GM19023 (cell line): ENCODE measurements at regions not wholly inside any gene's neighbourhood (a gene's known extent, or its start where the extent isn't known, plus 50 kb on each side); places are given as distances from the start of the nearest gene placed in this dataset.
"Not testable (repeated sequence)": the region's sequence is repeated elsewhere in the genome, so short reads cannot be mapped to it uniquely, and the experiment has no call there.

Experiments
- ATAC-seq: cut with Tn5 transposase; IDR thresholded peaks from one replicate; pipeline ENCODE4 v1.9.1; 2021; ENCODE audit warnings: mild to moderate bottlenecking, moderate library complexity; ENCODE audit not compliant: unreplicated experiment

DNA sequence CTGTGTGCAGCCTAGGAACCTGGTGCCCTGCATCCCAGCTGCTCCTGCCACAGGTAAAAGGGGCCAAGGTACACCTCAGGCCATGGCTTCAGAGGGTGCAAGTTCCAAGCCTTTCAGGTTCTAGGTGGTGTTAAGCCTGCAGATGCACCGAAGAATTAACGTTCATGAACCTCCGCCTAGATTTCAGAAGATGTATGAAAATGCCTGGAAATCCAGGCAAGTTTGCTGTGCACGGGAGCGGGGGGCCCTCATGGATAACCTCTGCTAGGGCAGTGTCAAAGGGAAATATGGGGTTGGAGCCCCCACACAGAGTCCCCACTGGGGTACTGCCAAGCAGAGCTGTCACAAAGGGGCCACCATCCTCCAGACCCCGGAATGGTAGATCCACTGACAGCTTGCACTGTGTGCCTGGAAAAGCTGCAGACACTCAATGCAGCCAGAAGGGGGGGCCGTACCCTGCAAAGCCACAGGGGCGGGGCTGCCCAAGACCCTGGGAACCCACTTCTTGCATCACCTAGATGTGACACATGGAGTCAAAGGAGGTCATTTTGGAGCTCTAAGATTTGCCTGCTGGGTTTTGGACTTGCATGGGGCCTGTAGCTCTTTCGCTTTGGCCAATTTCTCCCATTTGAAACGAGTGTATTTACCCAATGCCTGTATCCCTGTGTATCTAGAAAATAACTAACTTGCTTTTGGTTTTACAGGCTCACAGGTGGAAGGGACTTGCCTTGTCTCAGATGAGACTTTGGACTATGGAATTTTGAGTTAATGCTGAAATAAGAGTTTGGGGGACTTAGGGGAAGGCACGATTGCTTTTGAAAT, 145.2 kb upstream of the C1QTNF3 start:
- not testable (repeated sequence) for ATAC-seq

DNA sequence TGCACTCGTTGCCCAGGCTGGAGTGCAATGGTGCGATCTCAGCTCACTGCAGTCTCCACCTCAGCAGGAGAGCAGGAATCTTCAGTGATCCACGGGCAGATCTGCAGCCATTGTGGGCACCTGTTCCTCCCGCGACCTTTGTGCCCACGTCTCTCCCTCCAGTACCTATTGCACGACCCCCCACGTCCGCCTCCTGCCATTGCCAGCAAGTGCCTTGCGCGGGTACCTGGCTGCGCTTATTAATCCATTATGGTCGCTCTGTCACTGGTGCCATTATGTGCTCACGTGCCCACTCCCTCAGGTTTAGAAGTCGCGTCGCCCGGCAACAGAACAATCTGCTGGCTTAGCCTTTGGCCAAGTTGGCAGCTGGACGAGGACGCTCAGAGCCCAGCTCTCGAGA, 146.2 kb upstream of the C1QTNF3 start:
- not testable (repeated sequence) for ATAC-seq

- not testable (repeated sequence) for ATAC-seq
Measured at GRCh38 chr5:34189752-34190411, 146.9 kb upstream of the C1QTNF3 start.

DNA sequence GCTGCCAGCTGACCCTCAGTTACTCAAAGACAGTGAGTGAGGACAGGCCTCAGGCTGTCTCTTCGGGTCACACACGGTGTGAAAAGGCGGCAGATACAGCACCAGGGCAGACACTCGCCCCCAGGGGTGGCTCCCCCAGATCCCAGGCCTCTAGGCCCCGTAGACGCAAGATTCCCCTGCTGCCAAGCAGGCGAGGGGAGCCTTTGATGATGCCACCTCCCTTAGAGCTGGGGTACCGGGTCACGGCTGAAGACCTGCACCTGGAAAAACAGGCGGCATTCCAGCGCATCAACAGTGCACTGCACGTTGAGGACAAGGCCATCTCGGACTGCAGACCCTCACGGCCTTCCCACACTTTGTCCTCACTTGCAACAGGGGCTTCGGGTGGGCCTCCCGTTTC, 147.5 kb upstream of the C1QTNF3 start:
- not testable (repeated sequence) for ATAC-seq

DNA sequence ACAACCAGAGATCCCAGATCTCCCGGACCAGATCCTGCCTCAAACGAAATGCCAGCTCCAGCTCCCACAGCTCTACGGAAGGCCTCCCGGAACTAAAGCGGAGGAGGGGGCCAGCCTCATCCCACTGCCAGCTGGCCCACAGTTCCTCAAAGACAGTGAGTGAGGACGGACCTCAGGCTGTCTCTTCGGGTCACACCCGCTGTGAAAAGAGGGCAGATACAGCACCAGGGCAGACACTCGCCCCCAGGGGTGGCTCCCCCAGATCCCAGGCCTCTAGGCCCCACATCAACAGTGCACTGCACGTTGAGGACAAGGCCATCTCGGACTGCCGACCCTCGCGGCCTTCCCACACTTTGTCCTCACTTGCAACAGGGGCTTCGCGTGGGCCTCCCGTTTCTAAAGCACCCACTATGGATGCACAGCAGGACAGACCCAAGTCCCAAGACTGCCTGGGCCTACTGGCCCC, 148.3 kb upstream of the C1QTNF3 start:
- ATAC-seq: not testable (repeated sequence)

GRCh38 chr5:34192064-34192922, 149.3 kb upstream of the C1QTNF3 start:
- not testable (repeated sequence) for ATAC-seq

GRCh38 chr5:34192923-34193262, 149.9 kb upstream of the C1QTNF3 start:
- not testable (repeated sequence) for ATAC-seq

DNA sequence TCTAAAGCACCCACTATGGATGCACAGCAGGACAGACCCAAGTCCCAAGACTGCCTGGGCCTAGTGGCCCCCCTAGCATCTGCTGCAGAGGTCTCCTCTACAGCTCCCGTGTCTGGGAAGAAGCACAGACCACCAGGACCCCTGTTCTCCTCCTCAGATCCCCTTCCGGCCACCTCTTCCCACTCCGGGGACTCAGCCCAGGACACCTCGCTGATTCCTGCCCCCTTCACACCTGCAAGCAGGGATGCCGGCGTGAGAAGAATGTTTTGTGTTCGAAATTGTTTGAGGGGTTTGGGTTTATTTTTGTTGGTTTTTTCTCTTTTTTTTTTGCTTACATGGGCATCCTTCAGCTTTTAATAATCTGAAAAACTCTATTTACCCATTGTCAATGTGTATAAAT, 150.3 kb upstream of the C1QTNF3 start:
- ATAC-seq: not testable (repeated sequence)

DNA sequence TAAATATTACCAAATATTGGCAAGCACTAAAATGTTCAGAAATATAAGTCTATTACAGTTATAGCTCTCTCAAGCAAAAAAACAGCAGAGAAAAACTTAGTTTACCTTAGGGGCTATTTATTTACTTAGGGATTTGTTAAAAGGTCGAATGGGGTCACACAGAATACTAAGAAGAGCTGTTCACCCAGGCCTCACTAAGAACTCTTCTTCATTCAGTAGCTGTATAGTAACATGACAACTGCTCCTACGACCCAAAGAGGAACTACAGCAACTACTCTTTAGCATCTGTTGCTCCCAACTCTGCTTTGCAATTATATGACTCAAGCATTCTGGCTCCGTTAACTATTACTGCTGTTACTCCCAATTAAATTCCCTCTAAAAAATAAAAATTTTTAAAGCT, 150.8 kb upstream of the C1QTNF3 start:
- not testable (repeated sequence) for ATAC-seq

DNA sequence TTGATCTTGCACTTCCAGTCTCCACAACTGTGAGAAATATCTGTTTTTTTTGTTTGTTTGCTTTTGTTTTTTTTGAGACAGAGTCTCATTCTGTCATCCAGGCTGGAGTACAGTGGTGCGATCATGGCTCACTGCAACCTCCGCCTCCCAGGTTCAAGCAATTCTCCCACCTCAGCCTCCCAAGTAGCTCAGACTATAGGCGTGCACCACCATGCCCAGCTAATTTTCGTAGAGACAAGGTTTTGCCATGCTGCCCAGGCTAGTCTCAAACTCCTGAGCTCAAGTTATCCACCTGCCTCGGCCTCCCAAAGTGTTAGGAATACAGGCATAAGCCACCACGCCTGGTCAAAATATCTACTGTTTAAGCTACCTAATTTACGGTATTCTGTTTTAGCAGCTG, 153.1 kb upstream of the C1QTNF3 start:
- ATAC-seq: not testable (repeated sequence)

DNA sequence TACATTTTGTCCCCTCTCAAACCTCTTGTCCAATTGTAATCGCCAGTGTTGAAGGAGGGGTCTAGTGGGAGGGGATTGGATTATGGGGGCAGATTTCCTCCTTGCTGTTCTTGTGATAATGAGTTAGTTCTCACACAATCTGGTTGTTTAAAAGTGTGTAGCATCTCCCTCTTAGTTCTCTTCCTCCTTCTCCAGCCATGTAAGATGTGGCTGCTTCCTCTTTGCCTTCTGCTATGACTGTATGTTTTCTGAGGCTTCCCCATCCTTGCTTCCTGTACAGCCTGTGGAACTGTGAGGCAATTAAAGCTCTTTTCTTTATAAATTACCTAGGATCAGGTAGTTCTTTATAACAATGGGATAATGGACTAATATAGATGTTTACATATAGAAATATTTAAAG, 162.3 kb upstream of the C1QTNF3 start:
- not testable (repeated sequence) for ATAC-seq

- not testable (repeated sequence) for ATAC-seq
Measured at GRCh38 chr5:34217386-34217785, 174.4 kb upstream of the C1QTNF3 start.

GRCh38 chr5:34221329-34222073, 178.5 kb upstream of the C1QTNF3 start:
- ATAC-seq: not testable (repeated sequence)

DNA sequence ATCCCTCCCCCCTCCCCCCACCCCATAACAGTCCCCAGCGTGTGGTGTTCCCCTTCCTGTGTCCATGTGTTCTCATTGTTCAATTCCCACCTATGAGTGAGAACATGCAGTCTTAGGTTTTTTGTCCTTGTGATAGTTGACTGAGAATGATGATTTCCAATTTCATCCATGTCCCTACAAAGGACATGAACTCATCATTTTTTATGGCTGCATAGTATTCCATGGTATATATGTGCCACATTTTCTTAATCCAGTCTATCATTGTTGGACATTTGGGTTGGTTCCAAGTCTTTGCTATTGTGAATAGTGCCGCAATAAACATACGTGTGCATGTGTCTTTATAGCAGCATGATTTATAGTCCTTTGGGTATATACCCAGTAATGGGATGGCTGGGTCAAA, 180.1 kb upstream of the C1QTNF3 start:
- ATAC-seq: not testable (repeated sequence)

DNA sequence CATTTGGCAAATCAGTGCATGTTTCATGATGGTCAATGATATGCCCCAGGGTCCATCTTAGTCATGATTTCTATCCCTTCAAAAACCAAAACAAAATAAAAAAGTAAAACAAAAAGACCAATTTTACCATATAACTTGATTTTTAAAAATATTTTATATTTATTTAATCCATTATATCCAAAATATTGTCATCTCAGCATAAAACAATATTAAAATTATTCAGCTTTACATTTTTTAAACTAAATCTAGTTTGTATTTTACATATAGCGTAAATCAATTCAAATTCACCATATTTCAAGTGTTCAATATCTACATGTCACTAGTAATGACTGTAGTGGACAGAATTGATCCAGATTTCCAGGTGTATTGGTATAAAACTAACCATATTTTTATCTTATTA, 187.4 kb upstream of the C1QTNF3 start:
- ATAC-seq: not testable (repeated sequence)

DNA sequence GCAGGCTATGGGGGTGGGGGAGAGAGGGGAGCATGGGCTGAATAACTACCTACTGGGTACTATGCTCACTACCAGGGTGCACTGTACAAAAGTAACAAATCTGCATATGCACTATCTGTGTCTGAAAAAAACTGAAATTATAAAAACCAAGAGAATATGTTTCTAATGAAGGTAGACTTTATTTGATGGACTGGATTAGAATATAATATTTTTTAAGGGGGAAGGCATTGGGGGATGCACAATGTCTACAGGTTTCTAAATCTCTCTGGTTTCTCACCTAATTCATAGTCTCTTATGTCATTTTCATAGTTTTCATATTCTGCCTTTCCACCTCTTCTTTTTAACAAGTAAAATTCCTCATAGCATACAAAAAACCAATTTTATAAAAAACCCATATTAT, 200.8 kb upstream of the C1QTNF3 start:
- ATAC-seq: not testable (repeated sequence)

GRCh38 chr5:34244281-34245031, 201.4 kb upstream of the C1QTNF3 start:
- peak; percentile 88 for ATAC-seq

DNA sequence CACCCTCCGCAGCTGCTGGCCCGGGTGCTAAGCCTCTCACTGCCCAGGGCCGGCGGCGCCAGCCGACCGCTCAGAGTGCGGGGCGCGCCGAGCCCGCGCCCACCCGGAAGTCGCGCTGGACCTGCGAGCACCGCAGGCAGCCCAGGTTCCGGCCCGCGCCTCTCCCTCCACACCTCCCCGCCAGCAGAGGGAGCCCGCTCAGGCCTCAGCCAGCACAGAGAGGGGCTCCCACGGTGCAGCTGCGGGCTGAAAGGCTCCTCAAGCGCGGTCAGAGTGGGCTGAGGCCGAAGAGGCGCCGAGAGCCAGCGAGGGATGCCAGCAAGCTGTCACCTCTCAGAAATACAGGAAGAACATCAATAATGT, 202.0 kb upstream of the C1QTNF3 start:
- peak; percentile 93 for ATAC-seq

DNA sequence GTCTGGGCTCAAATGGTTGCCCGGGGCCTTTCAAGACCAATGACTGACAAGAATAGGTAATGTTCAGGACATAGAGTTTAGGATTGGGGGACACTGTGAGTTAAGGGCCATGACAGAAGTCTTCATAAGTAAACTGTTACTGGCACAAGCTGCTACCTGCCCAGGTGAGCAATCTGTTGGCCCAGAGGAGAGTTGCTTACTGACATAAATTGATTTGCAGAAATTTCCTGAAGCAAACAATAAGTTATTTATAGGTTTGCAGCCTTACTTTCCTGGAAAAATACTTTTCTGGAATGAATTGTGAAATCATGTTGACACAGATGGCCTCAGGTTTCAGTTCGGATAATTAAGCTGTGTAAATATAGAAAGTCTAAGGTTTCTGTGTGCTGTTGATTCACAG, 202.8 kb upstream of the C1QTNF3 start:
- ATAC-seq: not testable (repeated sequence)

GRCh38 chr5:34258598-34258997, 215.6 kb upstream of the C1QTNF3 start:
- ATAC-seq: not testable (repeated sequence)
